HG03039 (cell line): ENCODE measurements at regions not wholly inside any gene's neighbourhood (a gene's known extent, or its start where the extent isn't known, plus 50 kb on each side); places are given as distances from the start of the nearest gene placed in this dataset.

Experiments used
- ATAC-seq: cut with Tn5 transposase; IDR thresholded peaks from one replicate; pipeline ENCODE4 v1.9.1; 2021; ENCODE audit warnings: mild to moderate bottlenecking, moderate library complexity; ENCODE audit not compliant: unreplicated experiment

DNA sequence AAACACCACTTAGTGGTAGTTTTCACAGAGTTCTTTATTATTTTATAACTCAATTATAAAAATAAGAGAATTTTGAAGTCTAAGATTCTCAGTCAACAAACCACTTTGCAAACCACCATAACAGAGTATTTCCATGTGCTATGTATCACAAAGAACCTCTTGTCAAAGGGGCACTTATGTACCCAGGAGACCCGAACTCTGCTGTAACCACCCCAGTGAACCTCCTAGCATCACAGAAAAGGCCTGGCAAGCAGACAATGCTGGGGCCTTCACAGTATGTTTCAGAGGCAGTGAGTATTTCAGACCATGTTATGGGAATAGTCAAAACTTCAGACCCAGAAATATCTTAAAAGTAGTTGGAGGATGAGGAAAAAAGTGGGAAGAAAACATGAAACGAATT lies 714.1 kb downstream of the EFNB2 start:
- no peak for ATAC-seq

DNA sequence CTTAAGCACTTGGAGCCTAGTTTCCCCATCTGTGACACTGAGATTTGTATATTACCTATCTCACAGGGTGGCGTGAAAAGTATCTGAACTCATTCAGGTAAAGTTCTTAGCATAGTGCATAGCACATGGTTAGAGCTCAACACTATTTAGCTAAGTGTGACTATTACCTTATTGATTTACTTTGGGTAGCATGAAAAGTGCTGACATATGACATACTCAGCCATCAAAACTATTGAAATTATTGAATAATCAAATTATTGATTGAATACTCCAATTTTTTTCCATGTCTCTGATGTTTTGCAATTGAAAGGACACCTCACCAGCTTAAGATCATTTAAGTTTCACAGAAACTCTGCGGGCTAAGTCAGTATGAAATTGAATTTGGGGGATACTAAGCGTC lies 715.0 kb downstream of the EFNB2 start:
- no peak for ATAC-seq

DNA sequence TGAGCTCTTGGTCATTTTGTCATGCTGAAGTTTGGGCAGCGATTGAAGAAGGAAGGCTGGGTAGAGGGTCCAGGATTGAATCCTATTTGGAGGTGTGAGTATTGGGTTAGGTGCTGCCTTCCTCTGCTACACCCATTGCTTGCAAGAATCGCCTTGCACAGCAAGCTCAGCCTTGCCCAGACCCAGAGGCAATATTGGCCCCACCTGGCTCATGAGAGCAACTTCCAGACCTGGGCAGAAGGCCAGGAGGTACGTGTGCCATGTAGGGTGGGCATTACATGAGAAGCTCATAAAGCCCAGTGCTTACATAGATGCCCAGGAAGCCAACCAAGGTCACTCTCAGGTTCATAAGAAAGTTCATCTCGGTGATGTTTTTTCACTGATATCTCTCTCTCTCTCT lies 718.0 kb downstream of the EFNB2 start:
- ATAC-seq = no peak

DNA sequence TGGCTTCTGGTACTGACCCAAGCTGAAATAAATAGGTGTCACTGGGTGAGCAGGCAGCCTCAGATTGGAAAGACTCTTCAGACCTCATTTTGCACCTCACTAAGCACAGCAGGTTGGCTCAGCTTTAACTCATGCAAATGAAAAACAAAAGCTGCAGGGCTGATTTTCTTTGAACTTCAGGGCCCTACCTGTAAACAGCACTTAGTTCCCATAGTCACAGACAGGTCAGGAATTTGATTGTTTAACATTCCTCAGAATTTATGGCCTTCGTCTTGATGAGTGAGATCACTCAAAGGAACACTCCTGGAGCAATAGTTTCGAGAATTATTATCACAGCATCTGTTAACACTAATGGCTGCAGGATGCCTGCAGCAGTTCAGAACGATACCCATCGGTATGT lies 718.5 kb downstream of the EFNB2 start:
- ATAC-seq = no peak

DNA sequence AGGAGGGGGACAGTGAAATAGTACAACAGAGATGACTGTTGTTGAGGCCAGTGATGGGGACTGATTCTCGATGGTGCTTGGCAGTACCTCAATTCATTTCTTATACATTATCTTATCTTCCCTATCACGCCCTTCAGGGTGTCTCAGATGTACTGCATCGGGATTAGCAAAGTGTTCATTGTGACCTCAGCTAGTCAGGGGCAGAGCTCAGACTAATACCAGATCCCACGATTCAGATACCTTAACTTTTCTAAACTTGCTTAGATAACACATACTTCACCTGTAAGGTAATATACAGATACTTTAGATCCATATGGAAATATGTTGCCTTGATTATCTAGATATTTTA lies 720.6 kb downstream of the EFNB2 start:
- ATAC-seq = no peak

DNA sequence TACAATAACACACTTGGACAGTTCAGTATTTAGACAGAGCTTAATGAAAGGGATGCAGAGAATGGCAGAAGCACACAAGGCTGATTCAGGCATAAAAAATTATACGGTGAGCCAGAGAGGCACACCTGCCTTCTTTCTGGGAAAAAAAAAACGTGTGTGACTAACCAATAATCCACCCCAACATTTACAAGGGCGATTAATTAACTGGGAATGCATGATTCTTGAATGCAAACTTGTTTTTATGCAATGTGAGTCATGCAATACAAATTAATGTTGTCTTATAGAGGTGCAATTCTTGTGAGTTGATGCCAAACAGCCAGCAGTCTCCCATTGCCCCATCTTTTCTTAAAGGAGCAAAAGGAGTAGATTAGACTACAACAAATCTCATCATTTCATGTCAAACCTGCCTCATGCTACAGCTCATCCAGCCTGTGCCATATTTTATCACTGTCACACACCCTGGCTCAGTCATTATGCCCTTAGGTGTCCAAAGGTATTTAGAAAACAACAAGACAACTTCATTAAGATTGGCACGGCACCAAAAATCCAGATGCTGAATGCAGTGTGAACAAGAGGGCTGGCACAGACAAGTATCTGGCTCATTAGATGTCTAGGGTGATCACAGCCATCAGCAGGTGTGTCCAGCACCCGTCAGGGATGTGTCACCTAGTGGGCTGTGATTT lies 721.1 kb downstream of the EFNB2 start:
- no peak for ATAC-seq

DNA sequence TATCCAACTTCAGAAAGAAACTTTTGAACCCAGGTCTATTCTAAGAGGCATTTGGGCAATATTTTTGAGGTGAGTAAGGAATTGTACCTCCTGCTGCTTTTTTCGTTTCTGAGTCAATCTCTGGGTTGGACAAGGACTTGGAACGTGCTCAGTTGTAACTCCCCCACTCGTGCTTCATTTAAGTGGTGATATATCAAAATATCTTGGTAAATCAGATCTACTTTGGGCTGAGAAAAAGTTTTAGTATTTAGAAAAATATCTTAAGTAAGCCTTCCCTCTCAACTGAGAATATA lies 728.9 kb downstream of the EFNB2 start:
- ATAC-seq = no peak

DNA sequence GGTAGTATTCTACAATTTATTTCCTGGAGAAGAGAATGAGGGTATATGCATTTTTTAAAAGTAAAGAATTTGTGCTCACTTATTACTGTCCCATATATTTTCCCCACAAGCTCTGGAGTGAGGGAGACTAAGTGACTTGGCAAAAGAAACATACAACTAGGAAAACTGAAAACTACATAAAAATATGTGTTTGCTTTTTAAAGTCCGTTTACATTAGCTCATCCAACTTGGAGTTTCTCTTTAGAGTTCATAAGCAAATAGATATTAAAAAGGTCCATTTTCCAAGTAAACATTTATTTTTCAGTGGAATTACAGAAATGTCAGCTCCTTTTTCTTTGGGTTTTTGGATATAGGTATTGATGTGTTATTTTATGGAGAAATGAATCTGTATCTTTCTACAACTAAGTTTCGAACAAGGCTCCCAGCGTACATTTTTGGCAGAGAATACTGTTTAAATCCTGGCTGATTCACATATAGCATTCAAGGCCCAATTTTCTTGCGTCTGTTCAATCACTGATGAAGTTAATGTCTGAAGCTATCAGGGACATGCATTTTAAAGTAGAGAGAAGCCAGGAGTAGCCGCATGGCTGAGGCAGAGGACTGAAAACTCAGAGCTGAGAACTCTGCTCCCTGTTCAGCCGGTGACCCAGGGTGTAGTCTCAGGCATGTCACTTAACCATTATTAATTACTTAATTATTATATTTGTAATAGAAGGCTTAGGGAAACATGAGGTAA lies 729.4 kb downstream of the EFNB2 start:
- ATAC-seq = no peak

DNA sequence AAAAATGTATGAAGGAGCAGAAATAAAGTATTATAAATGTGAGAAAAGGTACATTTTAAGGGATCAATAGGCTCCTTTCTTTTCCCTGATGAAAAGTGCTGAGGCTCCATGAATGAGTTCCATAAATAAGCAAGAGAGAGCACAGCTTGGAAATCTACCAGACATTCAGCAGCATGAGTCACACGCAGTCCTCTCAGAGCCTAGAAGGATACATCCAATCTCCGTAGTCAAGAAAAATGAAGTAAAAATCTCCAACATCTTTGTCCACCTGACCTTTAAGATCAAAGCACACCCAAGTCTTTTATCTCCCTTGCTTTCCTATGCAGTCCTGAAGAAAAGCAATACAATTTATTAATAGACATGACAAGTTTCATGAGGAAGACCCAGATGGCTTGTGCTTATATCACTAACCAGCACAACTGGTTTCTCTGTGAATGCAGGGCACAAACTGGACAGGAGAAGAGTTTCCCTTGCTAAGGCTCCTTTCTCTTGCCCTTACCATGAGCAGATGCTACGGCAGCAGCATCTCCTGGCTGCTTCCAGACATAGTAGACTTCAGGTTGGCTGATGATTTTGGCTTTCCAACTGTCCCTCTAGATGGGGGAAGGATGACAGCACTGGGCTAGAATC lies 730.8 kb downstream of the EFNB2 start:
- ATAC-seq = no peak

DNA sequence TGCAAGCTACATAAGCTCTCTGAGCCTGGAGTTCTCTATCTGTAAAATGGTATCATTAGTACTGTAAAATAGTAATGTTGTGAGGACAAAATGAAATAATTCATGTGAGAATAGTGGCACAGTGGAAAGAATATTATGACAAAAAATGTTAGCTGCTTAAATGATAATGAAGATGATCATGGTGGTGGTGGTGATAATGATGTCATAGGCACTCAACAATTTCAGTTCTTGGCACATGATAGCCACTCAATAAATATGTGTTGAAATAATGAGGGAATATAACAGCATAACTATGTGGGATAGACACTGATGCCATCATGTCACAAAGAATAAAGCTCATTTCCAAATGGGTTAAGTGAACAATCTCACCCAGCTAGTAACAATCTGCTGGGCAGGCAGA lies 736.3 kb downstream of the EFNB2 start:
- no peak for ATAC-seq

DNA sequence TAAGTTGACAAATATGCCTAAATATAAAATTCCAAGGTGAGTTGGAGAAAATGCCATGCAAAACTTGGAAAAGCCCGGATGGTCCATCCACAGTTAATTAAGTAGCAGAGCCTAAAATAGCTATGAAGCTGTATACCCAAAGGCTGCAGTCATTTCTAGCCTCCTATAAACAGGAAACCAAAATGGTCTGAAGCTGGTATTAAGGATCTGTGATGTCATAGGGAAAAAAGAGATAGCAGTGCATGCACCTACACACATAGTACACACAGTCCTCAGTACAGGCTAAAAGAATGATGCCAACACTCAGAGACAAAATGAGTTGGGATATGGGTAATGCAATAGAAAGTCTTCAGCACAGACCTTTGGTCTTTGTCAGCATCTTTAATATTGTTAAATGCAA lies 736.9 kb downstream of the EFNB2 start:
- no peak for ATAC-seq

DNA sequence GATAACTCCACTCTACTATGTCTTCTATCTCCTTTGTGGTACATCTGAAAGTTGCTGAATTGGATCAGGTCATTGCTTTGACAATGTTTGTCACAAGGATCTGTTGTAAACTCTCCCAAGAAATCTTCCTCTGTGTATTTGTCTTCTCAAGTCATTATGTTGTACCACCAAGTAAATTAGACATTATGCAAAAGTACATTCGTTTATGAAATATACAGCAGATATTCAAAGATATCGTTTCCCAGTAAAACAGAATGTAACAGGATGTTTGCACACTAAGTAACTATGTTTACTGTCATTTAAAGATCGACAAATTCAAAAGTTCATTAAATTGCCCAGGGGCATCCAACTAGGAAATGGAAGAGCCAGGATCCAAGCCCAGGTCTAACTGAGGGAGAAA lies 739.4 kb downstream of the EFNB2 start:
- ATAC-seq = no peak

DNA sequence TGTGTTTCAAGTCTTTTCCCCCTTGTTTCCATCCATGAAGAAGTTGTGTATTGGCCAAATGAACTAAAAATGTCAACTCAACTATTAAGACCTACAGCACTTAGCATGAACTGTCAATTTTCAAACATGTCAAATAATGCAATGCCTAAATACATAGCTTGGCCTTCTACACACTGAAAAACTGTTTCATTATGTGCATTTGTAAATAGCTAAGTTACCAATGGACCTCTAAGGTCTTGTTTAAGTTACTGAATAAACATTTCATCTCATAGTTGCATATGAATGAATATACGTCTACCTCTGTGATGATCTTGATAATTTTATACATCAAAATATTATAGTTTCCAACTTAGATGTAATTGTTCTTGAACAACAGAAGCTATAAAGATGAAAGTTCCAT lies 744.5 kb downstream of the EFNB2 start:
- no peak for ATAC-seq

DNA sequence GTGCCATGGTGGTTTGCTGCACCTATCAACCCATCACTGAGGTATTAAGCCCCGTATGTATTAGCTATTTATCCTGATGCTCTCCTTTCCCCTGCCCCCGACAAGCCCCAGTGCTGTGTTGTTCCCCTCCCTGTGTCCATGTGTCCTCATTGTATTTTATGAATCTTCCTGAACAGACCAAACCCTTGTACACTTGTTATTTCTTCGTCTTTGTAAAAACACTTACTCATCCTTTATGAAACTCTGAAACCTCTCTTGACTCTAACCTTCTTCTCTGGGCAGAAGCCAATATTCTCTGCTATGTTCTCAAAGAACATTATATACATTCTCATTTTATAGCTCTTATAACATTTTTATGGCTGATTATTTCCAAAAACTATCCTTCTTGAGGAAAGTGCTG lies 746.9 kb downstream of the EFNB2 start:
- no peak for ATAC-seq

DNA sequence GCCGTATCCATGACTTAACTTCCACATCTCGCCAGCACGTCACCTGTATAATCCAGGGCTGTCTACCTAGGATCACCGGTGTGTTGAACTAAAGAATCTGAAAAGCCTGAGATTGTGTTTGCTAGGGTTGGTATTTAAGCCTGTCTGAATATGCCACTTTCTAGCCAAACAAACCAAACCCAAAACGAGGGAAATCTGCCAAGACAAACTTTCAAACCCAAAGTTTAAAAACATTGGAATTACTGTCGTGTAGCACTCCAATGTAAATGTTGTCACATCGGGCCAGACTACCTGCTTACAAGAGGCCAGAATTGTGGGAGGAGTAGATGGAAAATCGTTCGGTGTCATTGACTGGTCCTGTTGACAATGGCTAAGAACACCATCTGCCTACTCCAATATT lies 747.8 kb downstream of the EFNB2 start:
- ATAC-seq = no peak

DNA sequence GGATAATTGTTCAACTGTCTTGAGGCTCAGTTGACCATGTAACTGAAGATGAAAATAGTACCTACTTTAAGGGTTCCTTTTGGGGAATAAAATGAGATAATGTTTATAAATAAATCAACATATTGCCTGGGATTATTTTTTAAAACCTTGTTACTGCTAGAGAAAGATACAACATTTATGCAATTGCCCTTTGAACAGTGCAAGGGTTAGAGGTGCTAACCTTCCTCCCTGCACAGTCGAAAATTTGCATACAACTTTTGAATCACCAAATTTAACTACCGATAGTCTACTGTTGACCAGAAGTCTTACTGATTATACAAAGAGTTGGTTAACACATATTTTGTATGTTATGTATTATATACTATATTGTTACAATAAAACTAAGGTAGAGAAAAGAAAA lies 750.0 kb downstream of the EFNB2 start:
- ATAC-seq = no peak

DNA sequence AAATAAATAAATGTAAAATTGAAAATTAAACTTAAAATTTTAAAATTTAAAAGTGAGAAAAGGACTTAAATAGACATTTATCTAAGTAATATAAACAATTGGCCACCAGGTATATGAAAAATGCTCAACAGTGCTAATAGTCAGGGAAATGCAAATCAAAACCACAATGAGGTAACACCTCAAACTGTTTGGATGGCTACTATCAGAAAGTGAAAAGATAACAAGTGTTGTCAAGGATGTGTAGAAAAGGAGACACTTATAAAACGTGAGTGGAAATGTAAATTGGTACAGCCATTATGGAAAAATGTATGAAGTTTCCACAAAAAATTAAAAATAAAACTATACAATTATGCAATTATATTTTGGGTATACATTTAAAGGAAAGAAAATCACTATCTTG lies 752.2 kb downstream of the EFNB2 start:
- no peak for ATAC-seq

DNA sequence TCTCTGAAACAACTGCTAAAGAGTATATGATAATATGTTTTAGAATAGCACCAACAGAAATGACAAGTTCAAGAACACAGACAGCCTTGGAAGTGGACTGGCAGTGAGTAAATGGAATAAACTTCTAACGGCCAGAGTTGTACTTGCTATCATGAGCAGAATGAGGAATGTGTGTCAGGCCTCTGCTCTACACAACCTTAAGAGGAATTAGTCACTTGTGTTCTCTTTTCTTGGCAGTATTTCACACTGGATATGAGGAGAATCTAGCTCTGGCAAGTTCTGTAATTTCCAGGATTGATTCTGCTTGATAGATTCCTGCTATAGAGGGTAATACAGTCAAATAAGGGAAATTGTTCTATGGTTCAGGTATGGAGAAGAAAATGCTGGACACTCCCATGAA lies 757.3 kb downstream of the EFNB2 start:
- no peak for ATAC-seq

DNA sequence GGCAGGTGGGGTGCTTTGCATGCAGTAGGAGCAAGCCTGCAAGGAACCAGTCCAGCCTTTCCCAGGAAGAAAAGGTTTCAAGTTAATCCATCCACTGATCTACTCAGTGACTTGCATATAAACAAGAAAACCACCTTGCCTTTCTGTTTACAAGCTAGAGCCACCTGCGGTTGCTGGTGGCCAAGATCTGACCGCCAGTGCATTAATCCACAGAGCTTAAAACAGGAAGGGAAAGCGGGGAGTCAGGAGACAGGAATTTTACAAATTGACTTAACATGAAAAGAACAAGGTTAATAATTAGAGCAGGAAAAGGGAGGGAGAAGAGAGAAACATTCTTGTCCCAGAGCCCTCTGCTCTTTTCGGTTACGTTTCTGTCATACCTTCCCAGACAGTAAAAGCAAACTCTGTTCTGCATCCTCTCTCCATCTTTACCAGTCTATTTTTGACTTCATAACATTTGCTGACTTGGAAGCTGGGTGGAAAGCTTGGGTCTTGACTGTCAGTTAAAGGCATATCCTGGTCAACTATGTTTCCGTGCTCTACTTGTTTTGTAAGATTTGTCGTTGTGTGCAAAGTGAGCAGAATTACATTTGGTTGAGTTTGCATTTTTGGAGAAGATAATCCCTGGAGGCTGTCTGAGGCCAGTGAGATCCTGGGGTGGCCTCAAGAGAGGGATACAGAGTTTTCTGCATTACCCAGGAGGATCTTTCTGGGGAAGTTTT lies 760.6 kb downstream of the EFNB2 start:
- no peak for ATAC-seq

DNA sequence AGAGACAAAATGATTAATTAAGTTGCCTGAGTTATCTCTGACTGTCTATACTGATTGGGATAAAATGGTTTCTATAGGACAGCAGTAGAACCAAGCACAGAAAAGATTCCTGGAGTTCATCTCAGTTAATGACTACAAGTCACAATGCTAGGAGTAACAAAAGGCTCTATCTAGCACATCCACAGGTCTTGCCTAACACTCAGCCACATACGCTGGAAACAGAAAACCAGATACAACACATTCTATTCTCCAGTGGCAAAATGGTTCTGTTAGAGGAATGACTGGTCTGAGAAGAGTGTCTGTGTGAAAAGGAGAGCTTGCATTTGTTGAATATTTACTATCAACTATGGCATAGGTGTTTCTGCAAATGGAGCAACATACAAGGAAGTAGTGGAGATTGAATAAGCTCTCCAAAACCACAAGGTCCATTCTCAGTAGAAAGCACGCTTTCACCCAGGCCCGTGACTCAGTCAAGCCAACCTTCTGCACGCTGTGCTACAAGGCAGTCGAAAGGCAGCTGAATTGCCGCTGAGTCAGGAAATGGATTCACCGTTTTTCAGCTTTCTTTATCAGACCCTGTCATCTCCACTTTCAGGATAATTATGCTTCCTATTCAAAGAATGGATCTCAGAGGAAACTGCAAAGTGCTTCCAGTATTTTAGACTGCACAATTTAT lies 761.5 kb downstream of the EFNB2 start:
- no peak for ATAC-seq

DNA sequence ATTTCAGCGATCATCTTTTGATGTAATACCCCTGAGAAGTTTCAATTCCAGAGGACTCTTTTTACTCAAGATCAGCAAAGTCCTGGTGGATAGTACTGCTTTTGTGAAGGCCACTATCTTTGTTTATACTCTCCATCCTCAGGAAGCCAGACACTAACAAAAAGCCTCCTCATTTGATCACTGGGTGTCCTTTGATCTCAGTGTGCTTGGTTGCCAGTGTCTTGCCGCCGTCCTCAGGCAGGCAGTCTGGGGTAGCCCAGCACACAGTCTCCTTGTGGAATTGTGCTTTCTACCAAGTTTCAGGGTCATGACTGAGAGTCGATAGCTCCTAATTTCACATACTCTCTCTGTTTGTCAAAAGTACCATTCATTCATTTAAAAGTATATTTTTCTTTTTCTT lies 762.2 kb downstream of the EFNB2 start:
- ATAC-seq = no peak

DNA sequence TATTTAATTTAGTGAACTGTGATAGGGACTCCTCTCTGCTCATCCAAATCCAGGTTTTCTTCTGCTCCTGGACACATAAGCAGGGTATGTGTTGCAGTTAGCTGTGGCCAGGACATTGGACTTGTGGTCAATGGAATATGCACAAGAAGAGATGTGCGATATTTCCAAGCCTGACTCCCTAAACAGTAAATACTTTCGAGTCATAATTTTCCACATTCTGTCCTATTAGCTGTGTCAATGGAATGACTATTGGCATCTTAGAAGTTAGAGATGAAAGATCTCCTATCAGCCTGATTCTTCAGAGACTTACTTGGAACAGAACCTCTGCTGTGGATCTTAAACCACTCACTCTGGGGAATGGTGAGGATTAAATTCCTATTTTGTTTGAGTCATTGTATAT lies 771.0 kb downstream of the EFNB2 start:
- ATAC-seq = no peak
